H1 (cell line): ENCODE measurements at regions not wholly inside any gene's neighbourhood (a gene's known extent, or its start where the extent isn't known, plus 50 kb on each side); places are given as distances from the start of the nearest gene placed in this dataset.

Experiments used
- ASH2L ChIP-seq: fragments of 200-600, 300-600 bp; sonication (generic); IDR thresholded peaks from one replicate; pipeline ENCODE4 v1.7.1; 2017; ENCODE audit warnings: low read length
- EGR1 ChIP-seq: IDR thresholded peaks from 2 replicates; pipeline ENCODE4 v1.6.1; 2011; ENCODE audit warnings: low read depth, low read length, borderline replicate concordance
- KDM1A ChIP-seq: fragments of 200-600, 300-600 bp; sonication (generic); IDR thresholded peaks from 2 replicates; pipeline ENCODE4 v1.7.1; 2016; ENCODE audit warnings: mild to moderate bottlenecking, low read length, borderline replicate concordance
- NANOG ChIP-seq: IDR thresholded peaks from 2 replicates; pipeline ENCODE4 v1.6.1; 2011; ENCODE audit warnings: low read length, low read depth, mild to moderate bottlenecking, inconsistent platforms; ENCODE audit not compliant: insufficient read depth, poor library complexity, severe bottlenecking
- RBBP5 ChIP-seq: IDR thresholded peaks from 2 replicates; pipeline ENCODE4 v1.7.1; 2012; ENCODE audit warnings: low read depth, mild to moderate bottlenecking, inconsistent platforms, low read length, moderate library complexity, borderline replicate concordance
- TBP ChIP-seq: IDR thresholded peaks from 2 replicates; pipeline ENCODE4 v1.6.1; 2011; ENCODE audit warnings: low read depth, low read length, improper control_type of control experiment
- TF ChIP-seq, protein P1 (sequence below): fragments of 300-600 bp; sonication (generic); IDR thresholded peaks from 2 replicates; pipeline ENCODE4 v1.7.1; 2012; ENCODE audit warnings: low read length, moderate library complexity, mild to moderate bottlenecking, inconsistent platforms; ENCODE audit not compliant: insufficient replicate concordance

DNA sequence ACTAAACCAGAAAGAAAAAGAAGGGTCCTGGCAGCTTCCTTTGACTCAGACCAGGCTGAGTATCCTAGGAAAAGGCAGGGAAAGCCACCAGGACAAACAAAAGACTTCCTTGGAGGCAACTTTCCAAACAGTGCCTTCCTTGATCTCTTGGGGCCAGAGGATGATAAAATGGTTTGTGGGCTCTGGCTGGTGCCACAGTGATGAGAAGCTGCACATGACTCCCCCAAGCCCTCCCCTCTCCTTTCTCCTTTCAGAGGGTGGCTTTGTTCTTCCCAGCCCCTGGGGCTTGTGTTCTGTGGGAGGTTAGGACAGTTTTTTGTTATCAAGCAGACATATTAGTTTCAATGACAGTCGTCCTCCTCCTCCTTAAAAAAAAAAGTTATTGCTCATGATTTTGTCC lies 183.2 kb downstream of the SEM1 start (continued):
- TF ChIP-seq, protein P1, sequence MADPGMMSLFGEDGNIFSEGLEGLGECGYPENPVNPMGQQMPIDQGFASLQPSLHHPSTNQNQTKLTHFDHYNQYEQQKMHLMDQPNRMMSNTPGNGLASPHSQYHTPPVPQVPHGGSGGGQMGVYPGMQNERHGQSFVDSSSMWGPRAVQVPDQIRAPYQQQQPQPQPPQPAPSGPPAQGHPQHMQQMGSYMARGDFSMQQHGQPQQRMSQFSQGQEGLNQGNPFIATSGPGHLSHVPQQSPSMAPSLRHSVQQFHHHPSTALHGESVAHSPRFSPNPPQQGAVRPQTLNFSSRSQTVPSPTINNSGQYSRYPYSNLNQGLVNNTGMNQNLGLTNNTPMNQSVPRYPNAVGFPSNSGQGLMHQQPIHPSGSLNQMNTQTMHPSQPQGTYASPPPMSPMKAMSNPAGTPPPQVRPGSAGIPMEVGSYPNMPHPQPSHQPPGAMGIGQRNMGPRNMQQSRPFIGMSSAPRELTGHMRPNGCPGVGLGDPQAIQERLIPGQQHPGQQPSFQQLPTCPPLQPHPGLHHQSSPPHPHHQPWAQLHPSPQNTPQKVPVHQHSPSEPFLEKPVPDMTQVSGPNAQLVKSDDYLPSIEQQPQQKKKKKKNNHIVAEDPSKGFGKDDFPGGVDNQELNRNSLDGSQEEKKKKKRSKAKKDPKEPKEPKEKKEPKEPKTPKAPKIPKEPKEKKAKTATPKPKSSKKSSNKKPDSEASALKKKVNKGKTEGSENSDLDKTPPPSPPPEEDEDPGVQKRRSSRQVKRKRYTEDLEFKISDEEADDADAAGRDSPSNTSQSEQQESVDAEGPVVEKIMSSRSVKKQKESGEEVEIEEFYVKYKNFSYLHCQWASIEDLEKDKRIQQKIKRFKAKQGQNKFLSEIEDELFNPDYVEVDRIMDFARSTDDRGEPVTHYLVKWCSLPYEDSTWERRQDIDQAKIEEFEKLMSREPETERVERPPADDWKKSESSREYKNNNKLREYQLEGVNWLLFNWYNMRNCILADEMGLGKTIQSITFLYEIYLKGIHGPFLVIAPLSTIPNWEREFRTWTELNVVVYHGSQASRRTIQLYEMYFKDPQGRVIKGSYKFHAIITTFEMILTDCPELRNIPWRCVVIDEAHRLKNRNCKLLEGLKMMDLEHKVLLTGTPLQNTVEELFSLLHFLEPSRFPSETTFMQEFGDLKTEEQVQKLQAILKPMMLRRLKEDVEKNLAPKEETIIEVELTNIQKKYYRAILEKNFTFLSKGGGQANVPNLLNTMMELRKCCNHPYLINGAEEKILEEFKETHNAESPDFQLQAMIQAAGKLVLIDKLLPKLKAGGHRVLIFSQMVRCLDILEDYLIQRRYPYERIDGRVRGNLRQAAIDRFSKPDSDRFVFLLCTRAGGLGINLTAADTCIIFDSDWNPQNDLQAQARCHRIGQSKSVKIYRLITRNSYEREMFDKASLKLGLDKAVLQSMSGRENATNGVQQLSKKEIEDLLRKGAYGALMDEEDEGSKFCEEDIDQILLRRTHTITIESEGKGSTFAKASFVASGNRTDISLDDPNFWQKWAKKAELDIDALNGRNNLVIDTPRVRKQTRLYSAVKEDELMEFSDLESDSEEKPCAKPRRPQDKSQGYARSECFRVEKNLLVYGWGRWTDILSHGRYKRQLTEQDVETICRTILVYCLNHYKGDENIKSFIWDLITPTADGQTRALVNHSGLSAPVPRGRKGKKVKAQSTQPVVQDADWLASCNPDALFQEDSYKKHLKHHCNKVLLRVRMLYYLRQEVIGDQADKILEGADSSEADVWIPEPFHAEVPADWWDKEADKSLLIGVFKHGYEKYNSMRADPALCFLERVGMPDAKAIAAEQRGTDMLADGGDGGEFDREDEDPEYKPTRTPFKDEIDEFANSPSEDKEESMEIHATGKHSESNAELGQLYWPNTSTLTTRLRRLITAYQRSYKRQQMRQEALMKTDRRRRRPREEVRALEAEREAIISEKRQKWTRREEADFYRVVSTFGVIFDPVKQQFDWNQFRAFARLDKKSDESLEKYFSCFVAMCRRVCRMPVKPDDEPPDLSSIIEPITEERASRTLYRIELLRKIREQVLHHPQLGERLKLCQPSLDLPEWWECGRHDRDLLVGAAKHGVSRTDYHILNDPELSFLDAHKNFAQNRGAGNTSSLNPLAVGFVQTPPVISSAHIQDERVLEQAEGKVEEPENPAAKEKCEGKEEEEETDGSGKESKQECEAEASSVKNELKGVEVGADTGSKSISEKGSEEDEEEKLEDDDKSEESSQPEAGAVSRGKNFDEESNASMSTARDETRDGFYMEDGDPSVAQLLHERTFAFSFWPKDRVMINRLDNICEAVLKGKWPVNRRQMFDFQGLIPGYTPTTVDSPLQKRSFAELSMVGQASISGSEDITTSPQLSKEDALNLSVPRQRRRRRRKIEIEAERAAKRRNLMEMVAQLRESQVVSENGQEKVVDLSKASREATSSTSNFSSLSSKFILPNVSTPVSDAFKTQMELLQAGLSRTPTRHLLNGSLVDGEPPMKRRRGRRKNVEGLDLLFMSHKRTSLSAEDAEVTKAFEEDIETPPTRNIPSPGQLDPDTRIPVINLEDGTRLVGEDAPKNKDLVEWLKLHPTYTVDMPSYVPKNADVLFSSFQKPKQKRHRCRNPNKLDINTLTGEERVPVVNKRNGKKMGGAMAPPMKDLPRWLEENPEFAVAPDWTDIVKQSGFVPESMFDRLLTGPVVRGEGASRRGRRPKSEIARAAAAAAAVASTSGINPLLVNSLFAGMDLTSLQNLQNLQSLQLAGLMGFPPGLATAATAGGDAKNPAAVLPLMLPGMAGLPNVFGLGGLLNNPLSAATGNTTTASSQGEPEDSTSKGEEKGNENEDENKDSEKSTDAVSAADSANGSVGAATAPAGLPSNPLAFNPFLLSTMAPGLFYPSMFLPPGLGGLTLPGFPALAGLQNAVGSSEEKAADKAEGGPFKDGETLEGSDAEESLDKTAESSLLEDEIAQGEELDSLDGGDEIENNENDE = no peak
- TF ChIP-seq KDM1A (no peak), RBBP5 (no peak), ASH2L (no peak), EGR1 (no peak), NANOG (no peak), TBP (no peak)
